ENCODE measurements at regions not wholly inside any gene's neighbourhood (a gene's known extent, or its start where the extent isn't known, plus 50 kb on each side); places are given as distances from the start of the nearest gene placed in this dataset.

DNA sequence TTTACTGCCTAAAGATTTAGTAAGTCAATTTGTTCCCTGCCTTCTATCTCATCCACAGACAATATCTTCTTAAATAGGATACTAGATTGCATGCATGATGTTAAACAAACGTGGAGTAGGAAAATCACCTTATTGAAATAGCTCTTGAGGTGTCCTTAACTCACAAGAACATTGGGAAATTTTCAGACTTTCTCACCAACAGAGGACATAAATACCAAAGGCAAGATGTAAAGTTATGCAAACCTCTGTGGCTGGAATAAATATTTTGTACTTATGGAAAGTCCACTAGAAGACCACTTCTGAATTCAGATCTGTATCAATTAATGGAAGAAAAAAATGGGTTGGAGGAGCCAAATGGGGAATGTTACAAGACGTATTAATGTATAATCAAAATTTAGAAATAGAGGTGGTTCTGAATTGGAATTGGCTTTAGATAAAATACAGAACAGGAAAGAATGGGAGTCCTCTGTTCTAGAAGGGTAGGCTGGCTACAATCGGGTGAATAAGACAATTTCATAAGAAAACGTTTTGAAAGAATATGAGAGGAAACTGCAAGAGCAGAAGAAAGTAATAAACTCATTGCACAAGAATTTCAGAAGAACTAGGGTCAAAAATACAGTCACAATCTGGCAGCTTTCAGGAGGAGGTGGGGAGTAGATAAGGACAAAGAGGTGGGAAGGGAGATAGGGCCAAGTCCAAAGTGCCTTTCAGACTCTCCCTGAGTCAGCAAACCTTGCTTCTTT is 69.3 kb upstream of the FN1 start:
- TF ChIP-seq, protein P1, sequence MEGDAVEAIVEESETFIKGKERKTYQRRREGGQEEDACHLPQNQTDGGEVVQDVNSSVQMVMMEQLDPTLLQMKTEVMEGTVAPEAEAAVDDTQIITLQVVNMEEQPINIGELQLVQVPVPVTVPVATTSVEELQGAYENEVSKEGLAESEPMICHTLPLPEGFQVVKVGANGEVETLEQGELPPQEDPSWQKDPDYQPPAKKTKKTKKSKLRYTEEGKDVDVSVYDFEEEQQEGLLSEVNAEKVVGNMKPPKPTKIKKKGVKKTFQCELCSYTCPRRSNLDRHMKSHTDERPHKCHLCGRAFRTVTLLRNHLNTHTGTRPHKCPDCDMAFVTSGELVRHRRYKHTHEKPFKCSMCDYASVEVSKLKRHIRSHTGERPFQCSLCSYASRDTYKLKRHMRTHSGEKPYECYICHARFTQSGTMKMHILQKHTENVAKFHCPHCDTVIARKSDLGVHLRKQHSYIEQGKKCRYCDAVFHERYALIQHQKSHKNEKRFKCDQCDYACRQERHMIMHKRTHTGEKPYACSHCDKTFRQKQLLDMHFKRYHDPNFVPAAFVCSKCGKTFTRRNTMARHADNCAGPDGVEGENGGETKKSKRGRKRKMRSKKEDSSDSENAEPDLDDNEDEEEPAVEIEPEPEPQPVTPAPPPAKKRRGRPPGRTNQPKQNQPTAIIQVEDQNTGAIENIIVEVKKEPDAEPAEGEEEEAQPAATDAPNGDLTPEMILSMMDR (IDR thresholded peaks at IDR 0.05) = no peak
- TF ChIP-seq POLR2A (IDR thresholded peaks at IDR 0.05) = no peak
